ENCODE measurements at regions not wholly inside any gene's neighbourhood (a gene's known extent, or its start where the extent isn't known, plus 50 kb on each side); places are given as distances from the start of the nearest gene placed in this dataset.
A peak's percentile ranks its signal among the peaks of the same experiment; 100 is the strongest.

GRCh38 chr12:29033519-29033918 lies 115.6 kb upstream of the FAR2 start:
- in situ Hi-C loops (cut with HindIII; ENCODE audit: low pct_ligation_motif_present, low pct_unique_long_range_greater_than_20kb, low sequenced_read_pairs) = no loop called here
- DNase-seq = no peak

GRCh38 chr12:29035112-29035511 lies 114.0 kb upstream of the FAR2 start:
- in situ Hi-C loops (cut with HindIII; ENCODE audit: low pct_ligation_motif_present, low pct_unique_long_range_greater_than_20kb, low sequenced_read_pairs) = no loop called here
- no peak for DNase-seq

- in situ Hi-C loops (cut with HindIII; ENCODE audit: low pct_ligation_motif_present, low pct_unique_long_range_greater_than_20kb, low sequenced_read_pairs) = no loop called here
- no peak for DNase-seq
Measured at GRCh38 chr12:29039013-29039412, 110.1 kb upstream of the FAR2 start.

- DNase-seq = peak; percentile 78
- in situ Hi-C loops (cut with HindIII; ENCODE audit: low pct_ligation_motif_present, low pct_unique_long_range_greater_than_20kb, low sequenced_read_pairs) = no loop called here
Measured at GRCh38 chr12:29041621-29042020, 107.5 kb upstream of the FAR2 start.

GRCh38 chr12:29043069-29043468 lies 106.0 kb upstream of the FAR2 start:
- in situ Hi-C loops (cut with HindIII; ENCODE audit: low pct_ligation_motif_present, low pct_unique_long_range_greater_than_20kb, low sequenced_read_pairs) = no loop called here
- DNase-seq = no peak

- in situ Hi-C loops (cut with HindIII; ENCODE audit: low pct_ligation_motif_present, low pct_unique_long_range_greater_than_20kb, low sequenced_read_pairs) = no loop called here
- no peak for DNase-seq
Measured at GRCh38 chr12:29044799-29045198, 104.3 kb upstream of the FAR2 start.

GRCh38 chr12:29048787-29049186 lies 100.3 kb upstream of the FAR2 start:
- in situ Hi-C loops (cut with HindIII; ENCODE audit: low pct_ligation_motif_present, low pct_unique_long_range_greater_than_20kb, low sequenced_read_pairs) = no loop called here
- no peak for DNase-seq

- no peak for DNase-seq
- in situ Hi-C loops (cut with HindIII; ENCODE audit: low pct_ligation_motif_present, low pct_unique_long_range_greater_than_20kb, low sequenced_read_pairs) = no loop called here
Measured at GRCh38 chr12:29050503-29050902, 98.6 kb upstream of the FAR2 start.

GRCh38 chr12:29051221-29051620 lies 97.9 kb upstream of the FAR2 start:
- in situ Hi-C loops (cut with HindIII; ENCODE audit: low pct_ligation_motif_present, low pct_unique_long_range_greater_than_20kb, low sequenced_read_pairs) = no loop called here
- no peak for DNase-seq

GRCh38 chr12:29053567-29053966 lies 95.5 kb upstream of the FAR2 start:
- DNase-seq = no peak
- in situ Hi-C loops (cut with HindIII; ENCODE audit: low pct_ligation_motif_present, low pct_unique_long_range_greater_than_20kb, low sequenced_read_pairs) = no loop called here

GRCh38 chr12:29054858-29055663 lies 94.0 kb upstream of the FAR2 start:
- DNase-seq = no peak
- in situ Hi-C loops (cut with HindIII; ENCODE audit: low pct_ligation_motif_present, low pct_unique_long_range_greater_than_20kb, low sequenced_read_pairs) = no loop called here

GRCh38 chr12:29066011-29066588 lies 83.0 kb upstream of the FAR2 start:
- DNase-seq = no peak
- in situ Hi-C loops (cut with HindIII; ENCODE audit: low pct_ligation_motif_present, low pct_unique_long_range_greater_than_20kb, low sequenced_read_pairs) = no loop called here

GRCh38 chr12:29067430-29067829 lies 81.6 kb upstream of the FAR2 start:
- in situ Hi-C loops (cut with HindIII; ENCODE audit: low pct_ligation_motif_present, low pct_unique_long_range_greater_than_20kb, low sequenced_read_pairs) = no loop called here
- DNase-seq = no peak

- in situ Hi-C loops (cut with HindIII; ENCODE audit: low pct_ligation_motif_present, low pct_unique_long_range_greater_than_20kb, low sequenced_read_pairs) = no loop called here
- no peak for DNase-seq
Measured at GRCh38 chr12:29070309-29070708, 78.8 kb upstream of the FAR2 start.

GRCh38 chr12:29071099-29071498 lies 78.0 kb upstream of the FAR2 start:
- in situ Hi-C loops (cut with HindIII; ENCODE audit: low pct_ligation_motif_present, low pct_unique_long_range_greater_than_20kb, low sequenced_read_pairs) = no loop called here
- no peak for DNase-seq

- peak; percentile 9 for DNase-seq
- in situ Hi-C loops (cut with HindIII; ENCODE audit: low pct_ligation_motif_present, low pct_unique_long_range_greater_than_20kb, low sequenced_read_pairs) = no loop called here
Measured at GRCh38 chr12:29072631-29073030, 76.4 kb upstream of the FAR2 start.

- in situ Hi-C loops (cut with HindIII; ENCODE audit: low pct_ligation_motif_present, low pct_unique_long_range_greater_than_20kb, low sequenced_read_pairs) = no loop called here
- DNase-seq = peak; percentile 60
Measured at GRCh38 chr12:29073631-29074239, 75.3 kb upstream of the FAR2 start.

GRCh38 chr12:29081101-29081500 lies 68.0 kb upstream of the FAR2 start:
- in situ Hi-C loops (cut with HindIII; ENCODE audit: low pct_ligation_motif_present, low pct_unique_long_range_greater_than_20kb, low sequenced_read_pairs) = no loop called here

GRCh38 chr12:29082522-29082921 lies 66.6 kb upstream of the FAR2 start:
- in situ Hi-C loops (cut with HindIII; ENCODE audit: low pct_ligation_motif_present, low pct_unique_long_range_greater_than_20kb, low sequenced_read_pairs) = no loop called here
- no peak for DNase-seq

More at GRCh38 chr12:29081101-29081500, 68.0 kb upstream of the FAR2 start:
- DNase-seq = no peak
